ENCODE measurements at regions not wholly inside any gene's neighbourhood (a gene's known extent, or its start where the extent isn't known, plus 50 kb on each side); places are given as distances from the start of the nearest gene placed in this dataset.

DNA sequence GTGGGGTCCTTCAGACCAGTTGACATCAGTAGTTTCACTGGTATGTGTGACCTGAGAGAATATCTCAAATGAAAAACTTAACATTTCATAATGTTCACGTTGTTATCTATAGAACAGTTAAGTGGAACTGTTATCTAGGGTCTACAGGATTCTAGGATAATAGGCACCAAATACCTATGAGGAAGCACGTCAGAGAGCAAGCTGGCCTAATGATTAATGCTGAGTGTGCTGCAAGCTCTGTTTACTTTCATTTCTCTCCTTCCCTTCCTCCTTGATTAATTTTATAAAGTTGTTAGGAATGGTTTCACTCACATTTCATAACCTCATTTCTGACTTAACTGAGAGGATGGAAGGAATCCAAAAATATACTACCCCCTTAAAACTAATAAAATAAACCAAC lies 362.5 kb upstream of the ZNF717 start:
- intact Hi-C loops (cut with DNase I), result no loop called here
- no peak for DNase-seq

DNA sequence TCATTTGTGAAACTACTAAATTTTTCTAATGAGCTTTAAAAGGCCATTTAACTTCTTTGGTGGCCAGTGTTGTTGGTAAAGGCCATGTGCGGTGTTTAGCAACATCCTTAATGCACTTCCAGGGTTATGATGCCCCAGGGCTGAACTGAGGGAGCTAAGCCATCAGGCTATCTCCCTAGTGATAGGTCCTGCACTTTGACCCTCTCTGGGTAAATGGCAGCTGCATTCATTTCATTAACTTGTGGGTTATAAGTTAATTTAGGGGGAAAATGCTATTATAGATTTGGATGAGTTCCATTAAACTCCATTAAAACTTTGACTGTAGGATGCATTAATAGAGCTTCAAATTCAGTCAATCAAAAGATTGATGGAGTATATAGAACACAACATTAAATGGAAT lies 366.7 kb upstream of the ZNF717 start:
- no peak for DNase-seq
- intact Hi-C loops (cut with DNase I), result no loop called here

DNA sequence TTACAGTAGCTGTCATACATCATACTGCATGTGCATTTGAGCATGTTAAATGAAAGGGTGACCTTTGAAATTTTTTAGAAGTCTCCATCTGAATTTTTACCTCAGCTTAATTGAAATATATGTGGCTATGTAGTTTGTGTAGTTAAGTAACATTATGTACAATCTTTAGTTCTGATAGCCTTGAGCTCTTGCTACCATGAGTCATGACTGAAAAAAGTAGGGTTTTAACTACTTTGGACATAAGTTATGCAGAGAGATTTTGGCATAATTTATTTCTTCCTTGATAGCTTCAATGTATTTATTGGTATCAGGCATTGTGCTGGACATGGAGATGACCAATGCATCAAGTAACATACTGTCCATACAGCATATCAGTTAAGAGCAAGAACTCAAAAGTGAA lies 376.5 kb upstream of the ZNF717 start:
- intact Hi-C loops (cut with DNase I), result no loop called here
- no peak for DNase-seq

DNA sequence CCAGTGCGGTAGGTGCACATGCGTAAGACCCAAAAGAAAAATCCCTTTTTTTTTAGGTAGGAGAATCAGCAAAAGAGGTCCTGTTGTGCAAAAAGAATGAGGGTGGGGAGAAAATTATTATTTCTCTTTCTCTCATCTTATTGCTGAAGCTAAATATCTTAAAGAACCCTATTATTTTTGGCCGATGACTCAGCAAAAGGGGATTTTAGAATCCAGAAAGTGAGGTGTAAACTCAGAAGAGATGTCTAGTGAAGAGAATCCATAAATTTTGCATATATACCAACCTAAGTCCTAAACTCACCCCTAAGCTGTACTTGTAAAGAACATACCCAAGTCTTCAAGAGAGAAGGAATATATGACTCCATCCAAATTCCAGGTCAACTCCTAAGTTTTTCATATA lies 386.3 kb upstream of the ZNF717 start:
- intact Hi-C loops (cut with DNase I), result no loop called here
- DNase-seq, result no peak

DNA sequence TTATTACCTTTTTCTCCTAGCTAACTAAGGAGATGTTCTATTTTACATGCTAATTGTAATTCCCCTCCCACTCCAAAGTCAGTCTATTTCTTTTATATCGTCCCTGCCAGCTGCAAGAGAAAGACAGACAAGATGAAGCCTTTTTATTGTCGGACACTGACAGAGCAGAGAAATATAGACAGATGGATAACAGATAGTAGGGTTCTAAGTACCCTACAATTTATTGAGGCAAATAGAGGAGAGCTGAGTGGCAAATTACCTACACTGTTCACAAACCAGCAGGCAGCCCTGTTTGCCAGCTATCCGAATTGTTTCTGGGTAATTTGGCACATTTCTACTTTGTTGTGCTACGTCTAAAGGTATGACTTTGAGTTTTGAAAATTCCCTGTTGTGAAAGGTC lies 392.3 kb upstream of the ZNF717 start:
- intact Hi-C loops (cut with DNase I), result no loop called here

DNA sequence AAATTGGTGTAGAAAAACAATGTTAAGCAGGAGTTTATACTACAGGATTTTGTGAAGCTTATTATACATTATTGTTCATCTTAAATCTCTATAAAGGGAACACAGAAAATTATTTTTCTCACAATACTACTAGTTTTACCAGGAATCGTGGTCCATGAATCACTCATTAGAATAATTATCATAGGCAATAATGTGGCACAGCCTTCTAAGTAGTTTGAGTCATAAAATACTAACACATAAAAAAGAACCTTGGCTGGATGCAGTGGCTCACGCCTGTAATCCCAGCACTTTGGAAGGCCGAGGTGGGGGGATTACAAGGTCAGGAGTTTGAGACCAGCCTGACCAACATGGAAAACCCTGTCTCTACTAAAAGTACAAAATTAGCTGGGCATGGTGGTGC lies 393.1 kb upstream of the ZNF717 start:
- intact Hi-C loops (cut with DNase I), result no loop called here

More for the DNA sequence above, 392.3 kb upstream of the ZNF717 start:
- DNase-seq, result no peak

DNA sequence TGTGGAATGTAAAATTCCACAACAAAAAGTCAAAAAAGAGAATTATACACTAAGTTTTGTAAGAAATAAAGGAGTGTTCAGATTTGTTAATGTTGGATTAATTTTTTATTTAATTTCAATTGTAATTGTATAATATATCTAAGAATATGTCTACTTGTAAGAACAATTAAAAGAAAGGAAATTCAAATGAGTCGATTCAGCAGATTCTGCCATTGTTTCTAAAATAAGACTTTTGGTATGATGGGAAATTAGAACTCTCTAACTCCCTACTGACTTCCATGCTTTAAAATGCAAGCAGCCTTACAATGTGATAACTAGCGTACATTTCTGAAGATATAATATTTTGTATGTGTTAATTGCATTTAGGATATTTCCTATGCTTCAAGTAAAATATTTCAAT lies 395.9 kb upstream of the ZNF717 start:
- intact Hi-C loops (cut with DNase I), result no loop called here
- no peak for DNase-seq

More for the DNA sequence above, 393.1 kb upstream of the ZNF717 start:
- peak in 1 of 42 donors; percentile 2 for DNase-seq

DNA sequence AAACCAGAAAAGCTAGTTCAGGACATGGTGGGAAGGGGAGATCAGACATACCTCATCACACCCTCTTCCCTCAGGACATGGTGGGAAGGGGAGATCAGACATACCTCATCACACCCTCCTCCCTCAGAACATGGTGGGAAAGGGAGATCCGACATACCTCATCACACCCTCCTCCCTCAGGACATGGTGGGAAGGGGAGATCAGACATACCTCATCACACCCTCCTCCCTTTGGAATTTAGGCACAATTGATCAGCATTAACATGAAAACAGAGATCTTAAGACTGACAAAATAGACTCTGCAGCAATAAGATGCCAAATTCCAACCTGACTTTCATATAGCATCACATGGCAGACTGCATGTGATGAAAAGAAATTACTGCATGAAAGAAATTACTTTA lies 412.7 kb upstream of the ZNF717 start:
- no peak for DNase-seq
- intact Hi-C loops (cut with DNase I), result no loop called here

DNA sequence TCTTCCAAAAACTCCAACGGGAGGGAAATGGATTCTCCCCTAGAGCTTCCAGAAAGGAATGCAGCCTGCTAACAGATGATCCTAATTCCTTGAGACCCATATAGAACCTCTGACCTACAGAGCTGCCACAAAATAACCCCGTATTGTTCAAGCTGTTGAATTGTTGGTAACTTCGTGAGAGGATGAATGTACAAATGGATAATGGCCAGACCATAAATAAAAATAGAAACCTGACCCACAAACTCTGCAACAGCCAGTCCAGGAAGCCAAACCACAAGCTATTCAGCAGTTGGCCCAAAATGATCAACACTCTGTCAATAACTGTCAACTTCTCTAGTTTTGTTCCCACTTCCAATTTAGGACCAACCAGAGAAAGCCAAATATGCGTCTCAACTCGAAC lies 414.0 kb upstream of the ZNF717 start:
- DNase-seq, result no peak
- intact Hi-C loops (cut with DNase I), result no loop called here

DNA sequence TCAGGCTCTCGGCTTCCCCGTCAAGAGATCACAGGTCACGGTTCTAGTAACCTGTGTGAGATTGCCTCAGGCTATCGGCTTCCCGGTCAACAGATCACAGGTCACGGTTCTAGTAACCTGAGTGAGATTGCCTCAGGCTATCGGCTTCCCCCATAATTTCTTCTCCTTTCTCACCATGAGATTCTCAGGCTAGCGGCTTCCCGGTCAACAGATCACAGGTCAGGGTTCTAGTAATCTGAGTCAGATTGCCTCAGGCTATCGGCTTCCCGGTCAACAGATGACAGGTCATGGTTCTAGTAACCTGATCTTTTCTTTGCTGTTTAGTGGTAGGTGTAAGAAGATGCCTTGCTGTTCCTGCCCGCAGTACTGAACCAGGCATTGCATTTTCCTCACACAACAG lies 418.2 kb upstream of the ZNF717 start:
- no peak for DNase-seq
- intact Hi-C loops (cut with DNase I), result no loop called here

DNA sequence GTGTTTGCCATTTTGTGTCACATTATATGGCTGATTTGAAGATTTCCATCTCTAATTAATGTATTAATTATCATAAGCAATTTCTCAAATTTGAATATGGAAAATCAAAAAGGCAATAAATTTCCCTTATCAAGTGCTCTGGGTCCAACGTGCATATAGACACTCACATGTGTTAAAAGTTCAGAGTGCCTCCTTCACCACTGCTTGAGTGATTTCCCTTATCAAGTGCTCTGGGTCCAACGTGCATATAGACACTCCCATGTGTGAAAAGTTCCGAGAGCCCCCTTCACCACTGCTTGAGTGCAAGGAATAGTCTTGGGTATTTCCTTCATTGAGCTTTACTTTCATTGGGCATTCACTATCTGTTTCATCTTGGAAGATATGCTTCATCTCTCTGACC lies 421.0 kb upstream of the ZNF717 start:
- intact Hi-C loops (cut with DNase I), result no loop called here
- DNase-seq, result no peak

DNA sequence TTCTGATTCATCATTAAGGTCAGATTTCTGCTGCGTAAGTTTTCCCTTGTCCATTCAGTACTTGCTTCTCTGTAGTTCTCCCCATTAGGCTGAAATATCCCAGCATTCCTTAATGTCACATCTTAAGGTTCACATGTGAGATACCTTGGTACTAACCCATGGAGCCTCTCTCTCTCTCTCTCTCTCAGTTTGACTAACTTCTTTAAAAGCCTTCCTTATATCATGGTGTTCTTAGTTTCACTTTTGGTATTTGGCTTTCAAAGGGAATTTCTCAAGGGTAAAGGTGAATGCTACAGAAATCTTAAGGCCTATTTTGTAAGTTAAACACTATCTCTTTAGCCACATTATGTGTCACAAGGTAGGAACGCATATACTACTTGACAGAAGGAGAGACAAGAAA lies 427.3 kb upstream of the ZNF717 start:
- intact Hi-C loops (cut with DNase I), result no loop called here
- DNase-seq, result no peak

DNA sequence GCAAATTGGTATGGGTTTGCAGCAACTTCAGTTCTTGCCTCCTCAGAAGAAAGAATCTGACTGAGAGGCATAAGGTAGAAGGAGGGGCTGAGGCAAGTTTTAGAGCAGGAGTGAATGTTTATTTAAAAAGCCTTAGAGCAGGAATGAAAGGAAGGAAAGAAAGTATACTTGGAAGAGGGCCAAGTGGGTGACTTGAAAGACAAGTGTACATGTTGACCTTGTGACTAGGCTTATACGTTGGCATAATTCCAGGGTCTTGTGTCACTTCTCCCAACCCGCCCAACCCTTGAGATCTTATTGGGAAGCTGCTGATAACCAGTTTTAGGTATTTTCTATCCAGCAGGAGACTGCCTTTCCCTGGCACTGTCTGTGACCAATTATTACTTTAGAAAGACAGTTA lies 436.9 kb upstream of the ZNF717 start:
- intact Hi-C loops (cut with DNase I), result no loop called here
- DNase-seq, result no peak

DNA sequence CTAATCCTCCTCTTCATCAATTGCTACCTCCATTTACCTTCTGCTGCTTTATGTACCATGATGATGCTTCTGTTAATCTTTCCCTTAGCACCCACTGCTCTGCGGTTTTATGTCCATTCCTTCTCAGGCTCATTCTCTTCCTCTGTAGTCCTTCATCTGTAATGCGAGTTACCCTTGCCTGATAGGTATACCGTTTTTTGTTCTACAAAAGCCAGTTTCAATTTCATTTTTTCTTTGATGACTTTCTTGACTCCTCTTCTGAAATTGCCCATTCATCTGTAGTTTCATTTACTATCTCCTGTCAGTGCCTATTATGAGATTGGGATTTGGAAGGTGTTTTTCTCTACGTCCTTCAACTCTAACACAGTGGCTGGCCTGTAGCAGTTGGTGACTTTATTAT lies 445.9 kb upstream of the ZNF717 start:
- DNase-seq, result no peak
- intact Hi-C loops (cut with DNase I), result no loop called here

DNA sequence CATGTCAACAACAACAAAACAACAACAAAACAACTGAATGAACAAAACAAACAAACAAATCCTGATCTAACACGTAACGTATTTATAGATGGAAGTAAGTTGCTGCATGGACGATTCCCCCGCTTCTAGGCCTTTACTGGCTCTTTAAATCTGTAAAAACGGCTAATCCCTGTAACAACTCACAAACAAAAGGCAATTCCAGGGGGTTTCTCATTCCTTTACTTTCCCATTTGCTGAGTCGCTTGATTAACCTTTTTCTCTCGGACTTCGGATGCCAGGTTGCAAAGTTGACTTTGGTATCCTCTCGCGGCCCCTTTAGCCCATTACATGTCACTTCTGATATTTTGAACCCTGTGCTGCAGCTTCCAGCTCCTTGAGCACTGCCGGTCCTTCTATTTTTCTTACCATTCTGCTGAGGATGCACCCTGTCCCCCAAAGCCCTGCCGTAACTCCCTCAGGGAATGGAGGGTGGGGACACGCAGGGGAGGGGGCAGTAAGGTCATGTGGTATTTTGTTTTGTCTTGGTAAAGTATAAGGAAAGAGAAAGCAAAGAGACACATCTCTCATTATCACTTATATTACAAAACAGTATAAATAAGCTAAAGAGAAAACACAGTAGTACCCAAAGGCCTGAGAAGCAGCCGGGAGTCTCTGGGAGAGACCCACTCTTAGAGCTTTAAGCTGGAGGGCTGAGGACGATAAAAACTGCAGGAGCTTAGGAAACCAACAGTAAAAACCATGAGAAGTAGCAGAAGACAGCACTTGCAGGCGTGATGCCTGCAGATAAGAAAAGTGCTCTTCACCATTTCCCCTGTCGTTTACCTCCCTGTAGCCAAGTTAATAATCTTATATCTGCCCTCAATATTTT lies 457.8 kb upstream of the ZNF717 start:
- intact Hi-C loops (cut with DNase I), result no loop called here
- no peak for DNase-seq

DNA sequence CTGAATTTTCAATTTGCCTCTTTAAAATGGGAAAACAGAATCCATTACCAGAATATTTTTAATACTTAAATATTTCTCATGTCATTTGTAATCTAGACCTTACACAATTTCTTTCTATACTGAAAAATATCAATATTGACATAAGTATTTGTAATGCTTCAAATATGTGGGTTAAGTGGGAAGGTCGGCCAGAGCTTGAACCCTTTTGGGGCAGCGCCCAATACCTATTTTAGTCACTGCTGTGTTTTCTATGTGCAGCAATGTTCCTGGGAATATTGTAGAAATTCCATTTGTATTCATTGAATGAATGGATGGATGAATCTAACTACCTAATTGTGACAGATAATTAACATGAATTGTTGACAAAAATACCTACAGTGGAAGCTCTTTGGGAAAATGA lies 459.7 kb upstream of the ZNF717 start:
- DNase-seq, result no peak
- intact Hi-C loops (cut with DNase I), result no loop called here

DNA sequence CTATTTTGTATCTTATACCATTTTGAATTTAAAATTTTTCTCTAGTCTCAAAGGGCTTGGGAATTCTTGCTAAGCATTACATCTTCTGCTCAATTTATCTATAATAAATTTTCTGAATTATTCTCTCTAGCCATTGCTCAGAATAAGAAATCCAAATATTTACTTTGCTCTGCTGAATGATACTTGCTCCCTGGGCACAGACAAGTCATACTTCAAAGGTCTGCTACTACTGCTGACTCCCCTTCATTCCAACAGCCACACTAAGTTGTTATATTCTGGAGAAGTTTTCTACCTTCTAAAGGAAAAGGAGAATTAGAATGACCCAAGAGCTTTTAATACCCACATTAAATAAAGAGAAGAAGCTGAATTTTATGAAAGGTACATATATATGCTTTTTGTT lies 460.3 kb upstream of the ZNF717 start:
- intact Hi-C loops (cut with DNase I), result no loop called here
- DNase-seq, result no peak

DNA sequence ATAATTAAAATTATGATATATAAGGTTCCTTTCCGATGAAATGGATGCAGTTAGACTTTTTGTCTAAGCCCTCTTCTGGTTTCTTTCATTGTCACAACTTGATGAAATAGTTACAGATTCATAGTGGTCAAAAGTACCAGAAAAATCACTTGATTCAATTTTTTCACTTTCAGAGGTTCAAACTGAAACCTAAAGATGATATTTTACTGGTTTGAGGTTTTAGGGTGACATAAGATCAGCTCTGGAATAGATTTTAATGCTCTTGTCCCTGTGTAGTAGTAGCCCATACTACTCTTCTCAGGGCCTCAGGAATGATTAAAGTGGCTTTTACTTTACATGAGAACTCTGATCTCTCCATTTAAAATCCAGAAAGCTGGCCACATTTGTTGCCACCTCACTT lies 479.1 kb upstream of the ZNF717 start:
- intact Hi-C loops (cut with DNase I), result no loop called here
- DNase-seq, result no peak

DNA sequence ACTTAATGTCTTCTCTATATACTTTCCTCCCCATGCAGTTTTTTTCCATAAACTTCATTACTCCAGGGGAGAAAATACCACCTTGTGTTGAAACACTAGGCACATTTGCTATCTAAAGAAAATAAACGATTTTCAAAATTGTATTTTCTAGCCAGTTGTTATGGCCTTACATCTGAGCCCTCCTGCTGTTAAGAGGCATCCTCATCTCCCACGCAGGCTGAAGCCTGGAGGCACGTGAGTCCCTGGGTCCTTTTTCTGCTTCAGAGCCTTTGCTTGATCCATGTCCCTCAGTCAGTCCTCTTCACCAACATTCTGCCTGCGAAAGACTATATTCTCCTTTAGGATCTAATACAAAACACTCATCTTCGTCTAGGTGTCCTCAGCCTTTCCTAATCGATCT lies 479.6 kb upstream of the ZNF717 start:
- no peak for DNase-seq
- intact Hi-C loops (cut with DNase I), result no loop called here

DNA sequence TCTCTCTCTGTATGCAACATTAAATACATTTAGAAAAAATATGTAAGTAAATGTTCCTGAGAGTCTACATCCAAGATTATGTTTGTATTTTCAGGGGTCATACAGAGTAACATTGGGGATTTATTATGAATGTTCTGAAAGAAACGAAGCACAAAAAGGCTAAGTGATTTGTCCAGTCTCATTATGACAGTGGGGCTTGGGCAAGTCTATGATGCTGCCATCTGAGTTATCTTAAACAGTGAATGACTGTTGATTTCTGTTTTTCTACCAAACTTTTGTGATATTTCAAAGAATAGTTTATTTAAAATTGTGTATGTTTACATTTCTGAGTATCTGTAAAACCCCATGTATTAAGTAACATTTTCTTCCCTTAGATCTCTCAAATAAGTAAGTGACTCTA lies 481.2 kb upstream of the ZNF717 start:
- intact Hi-C loops (cut with DNase I), result no loop called here
- DNase-seq, result no peak

DNA sequence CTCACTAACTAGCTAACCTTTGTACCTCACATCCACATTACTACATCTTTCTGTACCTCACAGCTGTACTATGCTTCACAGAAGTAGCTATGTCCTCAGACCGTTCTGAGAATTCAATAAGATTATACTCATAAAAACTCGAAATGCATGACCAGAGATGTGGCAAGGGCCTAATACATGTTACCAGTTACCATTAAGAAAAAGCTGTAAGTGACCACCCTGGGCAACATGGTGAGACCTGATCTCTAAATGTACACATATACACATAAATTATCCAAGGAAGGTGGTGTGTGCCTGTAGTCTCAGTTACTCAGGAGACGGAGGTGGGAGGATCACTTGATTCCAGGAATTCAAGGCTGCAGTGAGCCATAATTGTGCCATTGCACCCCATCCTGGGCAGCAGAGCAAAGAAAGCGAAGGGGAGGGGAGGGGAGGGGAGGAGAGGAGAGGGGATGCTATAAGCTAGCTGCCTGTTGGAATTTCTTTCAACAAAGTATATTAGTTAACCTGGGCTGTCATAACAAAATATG lies 482.6 kb upstream of the ZNF717 start:
- DNase-seq, result no peak

More for the DNA sequence above, 482.6 kb upstream of the ZNF717 start:
- intact Hi-C loops (cut with DNase I), result no loop called here

Measured in head of caudate nucleus (tissue), 42 donors.